ENCODE measurements at regions not wholly inside any gene's neighbourhood (a gene's known extent, or its start where the extent isn't known, plus 50 kb on each side); places are given as distances from the start of the nearest gene placed in this dataset.
"Not testable (repeated sequence)": the region's sequence is repeated elsewhere in the genome, so short reads cannot be mapped to it uniquely, and the experiment has no call there.

DNA sequence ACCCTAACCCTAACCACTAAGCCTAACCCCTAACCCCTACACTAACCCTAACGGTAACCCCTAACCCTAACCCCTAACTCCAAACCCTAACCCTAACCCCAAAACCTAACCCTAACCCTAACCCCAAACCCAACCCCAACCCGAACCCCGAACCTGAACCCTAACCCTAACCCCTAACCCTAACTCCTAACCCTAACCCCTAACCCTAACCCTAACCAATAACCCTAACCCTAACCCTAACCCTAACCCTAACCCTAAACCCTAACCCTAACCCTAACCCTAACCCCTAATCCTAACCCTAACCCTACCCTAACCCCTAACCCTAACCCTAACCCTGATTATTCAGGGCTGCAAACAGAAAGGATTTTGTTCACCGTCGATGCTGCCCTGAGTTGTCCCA lies 144.6 kb upstream of the DUSP22 start:
- not testable (repeated sequence) for H3K79me2 ChIP-seq; H3K4me2 ChIP-seq (ENCODE audit: low read length); H3K27ac ChIP-seq; H3K4me3 ChIP-seq (ENCODE audit: low read depth, low read length); H3K27me3 ChIP-seq (ENCODE audit: control insufficient read depth, insufficient read depth, low read length); H3K9ac ChIP-seq; H2AFZ ChIP-seq; H3K4me1 ChIP-seq; H3K36me3 ChIP-seq (ENCODE audit: control insufficient read depth, insufficient read depth, low read length); H3K9me3 ChIP-seq (ENCODE audit: control insufficient read depth, low read length)

DNA sequence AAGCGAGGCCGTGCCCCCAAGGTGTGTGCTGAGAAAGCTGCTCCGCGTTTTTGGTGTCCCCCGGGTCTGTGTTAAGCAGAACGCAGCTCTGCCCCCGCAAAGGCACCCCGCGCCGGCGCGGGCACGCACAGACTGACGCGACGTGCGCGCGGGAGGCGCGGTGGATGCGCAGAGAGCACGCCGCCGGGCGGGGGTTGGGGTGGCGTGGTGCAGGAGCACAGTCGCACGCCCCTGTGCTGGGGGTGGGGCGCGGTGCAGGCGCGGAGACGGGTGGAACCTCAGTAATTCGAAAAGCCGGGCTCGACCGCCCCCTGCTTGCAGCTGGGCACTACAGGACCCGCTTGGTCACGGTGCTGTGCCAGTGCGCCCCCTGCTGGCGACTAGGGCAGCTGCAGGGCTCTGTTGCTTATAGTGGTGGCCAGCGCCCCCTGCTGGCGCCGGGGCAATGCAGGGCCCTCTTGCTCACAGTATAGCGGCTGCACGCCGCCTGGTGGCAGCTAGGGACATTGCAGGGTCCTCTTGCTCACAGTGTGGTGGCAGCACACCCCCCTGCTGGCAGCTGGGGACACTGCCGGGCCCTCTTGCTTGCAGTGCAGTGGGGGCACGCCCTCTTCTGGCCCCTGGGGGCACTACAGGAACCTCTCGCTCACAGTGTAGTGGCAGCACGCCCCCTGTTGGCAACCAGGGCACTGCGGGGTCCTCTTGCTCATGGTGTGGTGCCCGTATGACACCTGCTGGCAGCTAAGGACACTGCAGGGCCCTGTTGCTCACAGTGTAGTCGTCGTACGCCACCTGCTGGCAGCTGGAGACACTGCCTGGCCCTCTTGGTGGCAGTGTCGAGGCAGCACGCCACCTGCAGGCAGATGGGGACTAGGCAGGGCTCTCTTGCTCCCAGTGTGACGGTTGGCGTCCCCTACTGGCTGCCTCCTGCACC lies 144.0 kb upstream of the DUSP22 start:
- H3K9me3 ChIP-seq (ENCODE audit: control insufficient read depth, low read length); H3K36me3 ChIP-seq (ENCODE audit: control insufficient read depth, insufficient read depth, low read length); H2AFZ ChIP-seq; H3K4me1 ChIP-seq; H3K27ac ChIP-seq; H3K27me3 ChIP-seq (ENCODE audit: control insufficient read depth, insufficient read depth, low read length); H3K4me3 ChIP-seq (ENCODE audit: low read depth, low read length); H3K79me2 ChIP-seq; H3K4me2 ChIP-seq (ENCODE audit: low read length); H3K9ac ChIP-seq: not testable (repeated sequence)
- TF ChIP-seq, protein P1, sequence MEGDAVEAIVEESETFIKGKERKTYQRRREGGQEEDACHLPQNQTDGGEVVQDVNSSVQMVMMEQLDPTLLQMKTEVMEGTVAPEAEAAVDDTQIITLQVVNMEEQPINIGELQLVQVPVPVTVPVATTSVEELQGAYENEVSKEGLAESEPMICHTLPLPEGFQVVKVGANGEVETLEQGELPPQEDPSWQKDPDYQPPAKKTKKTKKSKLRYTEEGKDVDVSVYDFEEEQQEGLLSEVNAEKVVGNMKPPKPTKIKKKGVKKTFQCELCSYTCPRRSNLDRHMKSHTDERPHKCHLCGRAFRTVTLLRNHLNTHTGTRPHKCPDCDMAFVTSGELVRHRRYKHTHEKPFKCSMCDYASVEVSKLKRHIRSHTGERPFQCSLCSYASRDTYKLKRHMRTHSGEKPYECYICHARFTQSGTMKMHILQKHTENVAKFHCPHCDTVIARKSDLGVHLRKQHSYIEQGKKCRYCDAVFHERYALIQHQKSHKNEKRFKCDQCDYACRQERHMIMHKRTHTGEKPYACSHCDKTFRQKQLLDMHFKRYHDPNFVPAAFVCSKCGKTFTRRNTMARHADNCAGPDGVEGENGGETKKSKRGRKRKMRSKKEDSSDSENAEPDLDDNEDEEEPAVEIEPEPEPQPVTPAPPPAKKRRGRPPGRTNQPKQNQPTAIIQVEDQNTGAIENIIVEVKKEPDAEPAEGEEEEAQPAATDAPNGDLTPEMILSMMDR (IDR thresholded peaks at IDR 0.05) = peak; percentile 44

DNA sequence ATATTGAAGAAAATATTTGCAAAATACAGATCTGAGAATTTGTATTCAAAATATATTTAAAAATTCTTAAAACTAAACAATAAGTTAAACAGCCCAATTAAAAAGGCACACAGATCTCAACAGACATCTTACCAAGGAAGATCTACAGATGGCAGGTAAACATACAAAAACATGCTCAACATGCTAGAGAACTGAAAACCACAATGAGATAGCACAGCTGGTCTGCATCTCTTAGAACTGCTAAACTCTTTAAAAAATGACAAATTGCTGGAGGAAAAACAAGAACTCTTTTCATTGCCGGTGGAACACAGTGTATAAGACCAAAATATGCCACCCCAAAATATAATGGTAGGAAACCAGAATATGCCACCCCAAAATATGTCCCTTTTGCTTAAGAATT lies 142.1 kb upstream of the DUSP22 start:
- H3K79me2 ChIP-seq; H2AFZ ChIP-seq; H3K9ac ChIP-seq; H3K27ac ChIP-seq; H3K9me3 ChIP-seq (ENCODE audit: control insufficient read depth, low read length); H3K4me2 ChIP-seq (ENCODE audit: low read length); H3K27me3 ChIP-seq (ENCODE audit: control insufficient read depth, insufficient read depth, low read length); H3K4me3 ChIP-seq (ENCODE audit: low read depth, low read length); H3K36me3 ChIP-seq (ENCODE audit: control insufficient read depth, insufficient read depth, low read length); H3K4me1 ChIP-seq: not testable (repeated sequence)

DNA sequence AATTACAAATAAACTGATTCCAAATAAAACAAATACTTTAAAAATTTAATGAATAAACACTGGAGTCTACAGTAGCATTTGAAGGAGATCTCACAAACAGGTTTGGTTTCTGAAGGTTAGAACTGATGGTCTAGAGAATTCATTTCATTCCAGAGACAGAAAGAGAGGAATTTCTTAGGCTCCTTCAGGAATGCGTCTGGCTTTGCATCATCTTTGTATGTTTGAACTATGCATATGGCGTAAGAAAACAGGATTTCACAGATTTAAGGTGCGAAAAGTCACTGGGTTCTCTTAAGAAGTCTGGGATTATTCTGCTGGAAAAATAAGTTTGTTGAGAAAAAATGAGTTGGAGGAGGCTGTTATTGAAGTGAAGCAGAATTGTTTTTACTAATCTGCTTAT lies 139.9 kb upstream of the DUSP22 start:
- not testable (repeated sequence) for H3K79me2 ChIP-seq; H3K27ac ChIP-seq; H3K9me3 ChIP-seq (ENCODE audit: control insufficient read depth, low read length); H2AFZ ChIP-seq; H3K36me3 ChIP-seq (ENCODE audit: control insufficient read depth, insufficient read depth, low read length); H3K9ac ChIP-seq; H3K4me2 ChIP-seq (ENCODE audit: low read length); H3K4me1 ChIP-seq; H3K27me3 ChIP-seq (ENCODE audit: control insufficient read depth, insufficient read depth, low read length); H3K4me3 ChIP-seq (ENCODE audit: low read depth, low read length)

DNA sequence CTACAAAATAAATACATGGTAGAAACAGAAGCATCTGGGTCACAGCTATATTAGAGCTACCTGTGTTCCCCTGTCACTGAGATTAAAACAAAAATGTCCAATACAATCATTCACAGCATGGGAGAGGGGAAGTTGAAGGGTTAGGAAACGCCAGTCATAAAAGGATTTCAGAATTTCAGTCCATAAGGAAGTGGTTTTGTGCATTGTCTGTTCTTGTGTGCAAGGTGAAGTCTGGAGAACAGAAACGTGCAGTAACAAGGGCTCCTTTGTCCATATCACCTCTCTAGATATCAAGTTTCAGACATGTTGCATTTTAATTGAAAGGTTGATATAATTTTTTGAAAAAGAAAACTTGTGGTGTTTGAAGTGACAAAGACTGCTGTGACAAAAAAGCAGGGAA lies 139.3 kb upstream of the DUSP22 start:
- H3K27me3 ChIP-seq (ENCODE audit: control insufficient read depth, insufficient read depth, low read length); H3K27ac ChIP-seq; H3K4me2 ChIP-seq (ENCODE audit: low read length); H3K36me3 ChIP-seq (ENCODE audit: control insufficient read depth, insufficient read depth, low read length); H3K9me3 ChIP-seq (ENCODE audit: control insufficient read depth, low read length); H2AFZ ChIP-seq; H3K4me1 ChIP-seq; H3K79me2 ChIP-seq; H3K9ac ChIP-seq; H3K4me3 ChIP-seq (ENCODE audit: low read depth, low read length): not testable (repeated sequence)

DNA sequence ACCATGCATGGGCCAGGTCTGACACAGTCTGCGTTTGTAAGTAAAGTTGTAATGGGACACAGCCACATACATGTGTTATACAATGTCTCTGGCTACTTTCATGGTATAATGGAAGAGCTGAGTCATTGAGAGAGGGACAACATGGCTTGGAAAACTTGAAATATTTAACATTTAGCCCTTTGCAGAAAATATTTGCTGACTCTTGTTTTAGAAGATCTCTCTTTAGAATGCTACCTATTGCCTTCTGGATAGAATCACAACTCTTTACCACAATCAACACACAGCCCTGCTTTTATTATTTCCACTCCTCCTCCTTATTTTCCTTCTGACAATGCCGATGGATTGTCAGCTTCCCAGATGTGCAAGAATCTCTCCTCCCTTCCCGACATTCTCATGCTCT lies 138.4 kb upstream of the DUSP22 start:
- H3K9me3 ChIP-seq (ENCODE audit: control insufficient read depth, low read length); H3K4me3 ChIP-seq (ENCODE audit: low read depth, low read length); H3K9ac ChIP-seq; H3K79me2 ChIP-seq; H3K27ac ChIP-seq; H2AFZ ChIP-seq; H3K27me3 ChIP-seq (ENCODE audit: control insufficient read depth, insufficient read depth, low read length); H3K4me2 ChIP-seq (ENCODE audit: low read length); H3K36me3 ChIP-seq (ENCODE audit: control insufficient read depth, insufficient read depth, low read length); H3K4me1 ChIP-seq: not testable (repeated sequence)

DNA sequence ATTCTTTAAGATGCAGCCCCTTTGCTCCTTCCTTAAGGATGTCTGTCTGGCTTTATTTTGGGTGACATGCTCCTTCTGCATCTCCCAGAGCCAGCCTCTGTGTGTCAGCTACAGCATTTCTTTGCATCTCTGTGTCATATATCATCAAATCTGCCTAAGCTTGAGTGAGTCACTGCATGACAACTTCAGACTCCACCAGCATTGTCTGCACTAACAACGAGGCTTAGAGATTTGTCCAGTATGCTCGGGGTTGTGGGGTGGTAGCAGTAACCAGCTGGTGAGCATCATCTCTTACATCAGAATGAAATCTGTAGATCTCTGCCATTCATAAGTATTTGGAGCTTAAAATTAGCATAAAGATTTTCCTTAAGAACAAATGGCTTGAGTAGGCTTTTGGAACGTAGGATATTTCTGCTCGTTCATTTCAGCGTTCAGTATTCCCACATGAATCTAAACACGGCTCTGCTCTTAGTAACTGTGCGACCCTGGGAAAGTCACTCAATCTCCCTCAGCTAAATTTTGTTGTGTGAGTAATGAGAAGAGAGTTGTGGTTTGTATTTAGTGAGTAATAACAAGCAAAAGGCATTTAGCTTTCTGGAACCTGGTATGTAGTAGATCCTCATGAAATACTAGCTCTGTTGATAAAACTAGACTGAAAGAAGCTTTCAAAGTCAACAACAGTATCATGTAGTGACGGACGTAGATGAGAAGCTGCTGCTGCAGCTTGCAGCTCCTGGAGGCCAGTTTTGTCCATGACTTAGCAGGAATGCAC lies 137.8 kb upstream of the DUSP22 start:
- H3K9ac ChIP-seq; H3K27me3 ChIP-seq (ENCODE audit: control insufficient read depth, insufficient read depth, low read length); H2AFZ ChIP-seq; H3K9me3 ChIP-seq (ENCODE audit: control insufficient read depth, low read length); H3K27ac ChIP-seq; H3K4me1 ChIP-seq; H3K36me3 ChIP-seq (ENCODE audit: control insufficient read depth, insufficient read depth, low read length); H3K79me2 ChIP-seq; H3K4me2 ChIP-seq (ENCODE audit: low read length); H3K4me3 ChIP-seq (ENCODE audit: low read depth, low read length): not testable (repeated sequence)

Measured in parathyroid adenoma (tissue), 2 donors.